IPS-18a (cell line): ENCODE measurements at regions not wholly inside any gene's neighbourhood (a gene's known extent, or its start where the extent isn't known, plus 50 kb on each side); places are given as distances from the start of the nearest gene placed in this dataset.

Experiments used
- H3K27ac ChIP-seq: one replicate; pipeline ENCODE4 v1.5.1; 2013; ENCODE audit warnings: low read length
- H3K27me3 ChIP-seq: one replicate; pipeline ENCODE4 v1.6.1; 2013; ENCODE audit warnings: mild to moderate bottlenecking, low read length; ENCODE audit not compliant: control insufficient read depth, insufficient read depth
- H3K36me3 ChIP-seq: one replicate; pipeline ENCODE4 v1.6.1; 2013; ENCODE audit warnings: low read depth, low read length; ENCODE audit not compliant: control insufficient read depth
- H3K4me1 ChIP-seq: one replicate; pipeline ENCODE4 v1.6.1; 2013; ENCODE audit warnings: low read depth, low read length; ENCODE audit not compliant: control insufficient read depth
- H3K4me3 ChIP-seq: one replicate; pipeline ENCODE4 v1.5.1; 2013; ENCODE audit warnings: low read length
- H3K9ac ChIP-seq: one replicate; pipeline ENCODE4 v1.6.1; 2013; ENCODE audit warnings: mild to moderate bottlenecking, low read length, moderate library complexity
- H3K9me3 ChIP-seq: one replicate; pipeline ENCODE4 v1.6.1; 2013; ENCODE audit warnings: low read depth, low read length; ENCODE audit not compliant: control insufficient read depth

- H3K4me1 ChIP-seq: no peaks in the 10 kb centered on the region
- no peak overlapping the region for H3K4me3 ChIP-seq
- no peaks in the 10 kb centered on the region for H3K27me3 ChIP-seq
- no peak overlapping the region for H3K9ac ChIP-seq
- peaks cover 46% of the 10 kb centered on the region for H3K9me3 ChIP-seq
- no peaks in the 10 kb centered on the region for H3K36me3 ChIP-seq
- H3K27ac ChIP-seq: no peak overlapping the region
These were observed 83.9 kb downstream of the MUC16 start for GRCh38 chr19:8926341-8926740.

GRCh38 chr19:8935460-8935859 lies 74.7 kb downstream of the MUC16 start:
- Histone ChIP-seq H3K9me3 (peaks cover 71% of the 10 kb centered on the region), H3K4me3 (no peak overlapping the region)

GRCh38 chr19:8938576-8938975 lies 71.6 kb downstream of the MUC16 start:
- no peaks in the 10 kb centered on the region for H3K36me3 ChIP-seq
- no peak overlapping the region for H3K4me3 ChIP-seq
- peaks cover 77% of the 10 kb centered on the region for H3K9me3 ChIP-seq
- no peak overlapping the region for H3K27ac ChIP-seq
- no peaks in the 10 kb centered on the region for H3K4me1 ChIP-seq
- H3K27me3 ChIP-seq: no peaks in the 10 kb centered on the region
- H3K9ac ChIP-seq: no peak overlapping the region

More at GRCh38 chr19:8935460-8935859, 74.7 kb downstream of the MUC16 start:
- no peaks in the 10 kb centered on the region for H3K27me3 ChIP-seq
- H3K4me1 ChIP-seq: no peaks in the 10 kb centered on the region
- H3K36me3 ChIP-seq: no peaks in the 10 kb centered on the region
- H3K27ac ChIP-seq: no peak overlapping the region
- H3K9ac ChIP-seq: no peak overlapping the region
